Small intestine (tissue), 7 donors: ENCODE measurements at regions not wholly inside any gene's neighbourhood (a gene's known extent, or its start where the extent isn't known, plus 50 kb on each side); places are given as distances from the start of the nearest gene placed in this dataset.
"Not testable (repeated sequence)": the region's sequence is repeated elsewhere in the genome, so short reads cannot be mapped to it uniquely, and the experiment has no call there.

Experiments used
- DNase-seq, 2 donors: peaks; one replicate each; pipeline versions ENCODE4 v3.0.0 to v3.0.0-alpha.2; 2013
- FAIRE-seq: peaks from 2 replicates; lab custom pipeline; 2012; peaks lifted over from hg19 to GRCh38; lab: Jason Lieb, UNC
- H3K27ac ChIP-seq, 3 donors: one replicate each; pipeline ENCODE4 v1.5.1; 2013; ENCODE audit warnings: low read length in 2 of 3, mild to moderate bottlenecking in 2 of 3, control low read depth in 1 of 3, inconsistent platforms in 1 of 3, low read depth in 1 of 3, moderate library complexity in 1 of 3
- H3K27me3 ChIP-seq, 3 donors: one replicate each; pipeline ENCODE4 v1.6.1; 2013; ENCODE audit warnings: low read length in 3 of 3, inconsistent platforms in 1 of 3; ENCODE audit not compliant: control insufficient read depth in 3 of 3, insufficient read depth in 3 of 3
- H3K36me3 ChIP-seq, 3 donors: one replicate each; pipeline ENCODE4 v1.6.1; 2013; ENCODE audit warnings: low read length in 3 of 3, inconsistent platforms in 1 of 3, low read depth in 1 of 3, mild to moderate bottlenecking in 1 of 3, moderate library complexity in 1 of 3; ENCODE audit not compliant: control insufficient read depth in 3 of 3, insufficient read depth in 2 of 3
- H3K4me1 ChIP-seq, 3 donors: one replicate each; pipeline ENCODE4 v1.6.1; 2013; ENCODE audit warnings: low read length in 2 of 3, inconsistent platforms in 1 of 3, low read depth in 1 of 3, mild to moderate bottlenecking in 1 of 3, moderate library complexity in 1 of 3; ENCODE audit not compliant: control insufficient read depth in 3 of 3, insufficient read depth in 2 of 3
- H3K4me3 ChIP-seq, 3 donors: one replicate each; pipeline ENCODE4 v1.5.1; 2013; ENCODE audit warnings: low read length in 3 of 3, control low read depth in 1 of 3, inconsistent platforms in 1 of 3, low read depth in 1 of 3, mild to moderate bottlenecking in 1 of 3, moderate library complexity in 1 of 3
- H3K9me3 ChIP-seq, 2 donors: one replicate each; pipeline ENCODE4 v1.6.1; 2013; ENCODE audit warnings: low read depth in 1 of 2, low read length in 1 of 2; ENCODE audit not compliant: control insufficient read depth in 2 of 2, insufficient read depth in 1 of 2
- WGBS, 3 donors: extraction: QIAGEN DNeasy Blood & Tissue Kit; methylation state at CpG; one replicate each; pipeline ENCODE4 v1.1.7; 2013; 5-methylcytosine and 5-hydroxymethylcytosine counted together
- donor health status: healthy with polysubstance abuse.
- donor health status: control.
- donor health status: control.
- donor health status: Bipolar disorder and iron deficiency.
- donor health status: healthy.

DNA sequence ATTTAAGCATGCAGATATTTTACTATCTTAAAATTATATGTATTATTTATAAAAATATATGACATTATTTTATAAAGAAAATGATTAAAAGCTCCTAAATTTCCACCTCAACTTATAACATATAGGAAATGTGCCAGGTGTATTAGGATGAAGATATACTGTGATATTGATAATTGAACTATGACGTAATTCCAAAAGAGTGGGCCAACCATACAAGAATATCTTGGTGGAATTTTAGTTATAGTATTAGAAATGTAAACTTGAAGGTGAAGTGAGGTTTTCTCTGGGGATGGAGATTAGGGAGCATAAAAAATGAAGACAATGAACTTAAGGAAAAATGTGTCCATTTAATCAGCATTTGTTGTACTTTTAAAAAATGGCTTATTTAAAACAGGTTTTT, 1471.2 kb downstream of the KHDRBS2 start:
- not testable (repeated sequence) for H3K4me3 ChIP-seq, H3K9me3 ChIP-seq, H3K27ac ChIP-seq, FAIRE-seq, H3K27me3 ChIP-seq, H3K36me3 ChIP-seq, H3K4me1 ChIP-seq, DNase-seq
- 90 to 100% (median 90%) methylated on average over 1 of the region's 1 CpG for WGBS, 3 donors

DNA sequence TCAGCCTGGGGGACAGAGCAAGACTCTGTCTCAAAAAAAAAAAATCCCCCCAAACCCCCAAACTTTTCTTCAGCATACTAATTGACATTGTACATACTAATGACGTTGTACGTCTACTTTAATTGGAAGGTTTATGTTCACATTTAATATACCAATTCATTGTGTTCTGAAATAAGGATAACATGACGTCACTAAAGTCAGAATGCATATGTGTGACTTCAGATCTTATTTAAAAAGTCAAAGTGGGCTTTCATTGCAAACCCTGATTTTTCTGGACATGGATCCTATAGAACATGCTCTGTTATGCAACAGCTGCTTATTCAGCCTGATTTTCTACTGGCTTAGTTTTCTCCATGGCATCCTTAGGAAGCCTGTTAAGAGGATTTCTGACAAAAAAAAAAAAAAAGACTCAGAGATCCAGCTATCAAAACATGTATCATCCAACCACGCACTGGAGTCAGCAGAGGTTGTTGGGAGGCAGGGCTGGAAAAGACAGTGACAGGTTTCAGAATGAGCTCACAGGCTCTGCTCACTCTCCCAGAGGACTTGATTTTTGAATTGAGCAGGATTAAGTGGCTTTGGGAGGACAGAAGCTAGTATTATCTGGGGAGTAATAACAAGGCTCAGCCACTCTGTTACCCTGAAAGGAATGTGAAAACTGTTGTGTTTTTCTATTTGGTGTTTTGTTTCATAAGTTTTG, 1472.0 kb downstream of the KHDRBS2 start:
- H3K27me3 ChIP-seq, H3K9me3 ChIP-seq, H3K27ac ChIP-seq, H3K36me3 ChIP-seq, H3K4me1 ChIP-seq, H3K4me3 ChIP-seq, FAIRE-seq, DNase-seq: not testable (repeated sequence)
- 80 to 85% (median 82%) methylated on average over 4 of the region's 4 CpGs for WGBS, 3 donors

DNA sequence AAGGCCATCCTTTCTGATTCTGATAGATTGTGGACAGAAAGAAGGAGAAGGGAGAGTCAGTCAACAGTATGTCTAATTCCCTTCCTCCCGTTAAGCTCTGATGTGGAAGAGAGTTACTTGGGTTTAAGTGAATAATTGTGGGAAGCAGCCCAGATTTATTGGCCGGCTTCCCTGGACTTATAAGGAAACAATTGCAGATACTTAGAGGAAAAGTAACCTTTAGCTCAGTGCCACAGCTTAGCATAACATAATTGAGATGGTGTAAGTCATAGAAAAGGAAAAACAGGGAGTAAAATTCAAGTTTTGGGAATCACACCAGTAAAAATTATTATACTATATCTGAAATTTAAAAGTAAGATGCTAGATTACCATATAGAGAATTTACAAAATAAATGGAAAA, 1475.8 kb downstream of the KHDRBS2 start:
- DNase-seq, H3K4me1 ChIP-seq, H3K36me3 ChIP-seq, FAIRE-seq, H3K27ac ChIP-seq, H3K4me3 ChIP-seq, H3K9me3 ChIP-seq, H3K27me3 ChIP-seq: not testable (repeated sequence)
- 60 to 90% (median 87%) methylated on average over 1 to 2 of the region's 2 CpGs for WGBS, 3 donors

DNA sequence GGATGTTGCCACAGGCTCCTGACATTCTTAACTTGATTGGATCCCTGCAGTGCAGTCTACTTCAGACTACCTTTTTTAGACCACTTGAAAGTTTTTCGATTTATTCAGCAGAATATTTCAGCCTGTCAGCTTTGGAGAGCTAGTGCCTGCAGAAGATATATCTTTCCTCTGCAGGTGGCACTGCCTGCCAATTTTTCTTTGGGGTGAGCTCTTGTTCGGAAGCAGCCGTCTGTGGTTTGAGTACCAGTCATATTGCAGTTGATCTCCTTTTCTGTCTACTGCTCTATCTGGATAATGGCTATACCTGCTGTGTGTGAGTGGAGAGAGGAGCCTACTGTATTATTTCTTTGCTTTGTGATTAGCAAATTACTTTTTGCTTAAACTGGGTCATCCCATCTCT, 1486.9 kb downstream of the KHDRBS2 start:
- not testable (repeated sequence) for H3K36me3 ChIP-seq, FAIRE-seq, H3K27ac ChIP-seq, DNase-seq, H3K4me1 ChIP-seq, H3K9me3 ChIP-seq, H3K27me3 ChIP-seq, H3K4me3 ChIP-seq
- 36 to 53% (median 36%) methylated on average over 3 of the region's 3 CpGs for WGBS, 3 donors

DNA sequence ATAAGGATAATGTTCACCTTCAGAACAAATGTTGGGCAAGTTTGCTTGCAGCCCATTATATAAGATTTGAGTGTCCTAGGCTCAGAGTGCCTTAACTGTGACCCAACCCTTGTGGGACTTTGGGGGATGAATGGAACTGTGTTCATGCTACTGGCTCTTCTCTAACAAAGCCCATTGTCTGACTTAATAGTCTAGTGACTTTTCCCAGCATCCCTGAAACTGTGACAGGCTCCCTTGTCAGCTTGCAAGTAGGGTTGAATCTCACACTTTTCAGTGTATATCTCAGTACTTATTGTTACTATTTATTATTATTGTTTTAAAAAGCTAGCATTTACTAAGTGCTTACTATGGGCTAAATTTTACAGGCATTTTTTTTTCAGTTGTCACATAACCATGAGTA, 1488.2 kb downstream of the KHDRBS2 start:
- not testable (repeated sequence) for H3K4me3 ChIP-seq, H3K4me1 ChIP-seq, H3K27ac ChIP-seq, H3K27me3 ChIP-seq, H3K9me3 ChIP-seq, DNase-seq, H3K36me3 ChIP-seq, FAIRE-seq

DNA sequence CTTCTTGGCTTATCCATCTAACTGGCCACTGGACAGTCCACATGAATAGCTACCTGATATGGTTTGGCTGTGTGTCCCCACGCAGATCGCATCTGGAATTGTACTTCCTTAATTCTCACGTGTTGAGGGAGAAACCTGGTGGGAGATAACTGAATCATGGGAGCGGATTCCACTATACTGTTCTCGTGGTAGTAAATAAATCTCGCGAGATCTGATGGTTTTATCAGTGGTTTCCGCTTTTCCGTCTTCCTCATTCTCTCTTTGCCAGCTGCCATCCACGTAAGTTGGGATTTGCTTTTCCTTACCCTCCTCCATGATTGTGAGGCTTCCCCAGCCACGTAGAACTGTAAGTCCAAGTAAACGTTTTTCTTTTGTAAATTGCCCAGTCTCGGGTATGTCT, 1496.4 kb downstream of the KHDRBS2 start:
- 86 to 94% (median 90%) methylated on average over 13 of the region's 13 CpGs for WGBS, 3 donors
- not testable (repeated sequence) for H3K27ac ChIP-seq, H3K4me1 ChIP-seq, FAIRE-seq, H3K36me3 ChIP-seq, DNase-seq, H3K27me3 ChIP-seq, H3K4me3 ChIP-seq, H3K9me3 ChIP-seq

DNA sequence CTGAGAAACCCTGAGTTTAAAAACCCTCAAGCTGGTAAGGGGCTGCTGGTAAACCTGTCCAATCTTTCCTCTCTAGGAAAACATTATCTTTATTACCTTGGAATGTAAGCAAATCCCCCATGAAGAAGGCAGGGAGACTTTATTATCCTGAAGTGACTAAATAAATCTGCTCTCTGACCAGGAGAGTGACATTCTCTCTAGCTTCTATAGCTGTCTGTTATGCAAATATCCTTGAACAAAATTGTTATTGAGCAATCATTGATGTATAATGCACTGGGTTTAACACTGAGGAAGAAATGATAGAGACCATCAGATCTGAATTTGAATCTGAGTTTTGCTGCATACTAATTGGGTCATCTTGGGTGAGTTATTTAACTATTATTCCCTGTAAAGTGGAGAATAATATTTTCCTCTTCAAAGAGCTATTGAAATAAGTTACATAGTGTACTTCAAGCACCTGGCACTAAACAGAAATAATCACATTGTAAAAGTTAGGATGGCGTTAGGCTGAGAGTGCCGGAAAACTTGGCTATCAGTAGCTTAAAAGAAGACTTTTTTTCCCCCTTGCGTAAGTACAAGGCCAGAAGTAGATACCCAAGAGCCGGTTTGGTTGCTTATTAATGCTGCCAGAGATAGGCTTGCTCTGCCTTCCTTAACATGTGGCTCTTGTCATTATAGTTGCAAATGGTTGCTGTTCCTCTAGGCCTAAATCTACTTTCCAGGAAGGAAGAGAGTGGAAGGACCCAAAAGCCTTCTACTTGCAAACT, 1503.1 kb downstream of the KHDRBS2 start:
- H3K4me1 ChIP-seq, H3K4me3 ChIP-seq, H3K27me3 ChIP-seq, H3K36me3 ChIP-seq, H3K27ac ChIP-seq, H3K9me3 ChIP-seq, FAIRE-seq: not testable (repeated sequence)
- WGBS, 3 donors: 25 to 69% (median 57%) methylated on average over 4 of the region's 4 CpGs
- peak in 1 of 2 donors; percentile 48 for DNase-seq

DNA sequence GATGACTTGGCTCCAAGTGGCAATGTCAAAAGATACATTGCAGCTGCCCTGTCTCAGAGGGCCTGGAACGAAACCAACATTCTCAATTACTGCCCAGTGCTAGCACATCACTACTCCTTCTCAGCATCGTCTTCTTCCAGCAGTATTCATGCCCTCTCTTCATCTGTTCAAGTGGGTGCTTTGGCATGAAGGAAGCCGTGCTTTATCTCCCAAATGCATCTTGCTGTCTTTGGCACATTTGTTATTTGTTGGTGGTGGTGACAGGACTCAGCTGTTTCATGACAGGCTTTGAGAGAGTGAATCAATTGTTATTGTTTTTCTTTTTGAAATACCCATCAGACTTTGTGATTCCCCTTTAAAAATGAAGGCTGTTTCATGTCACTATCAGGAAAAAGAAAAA, 1506.4 kb downstream of the KHDRBS2 start:
- not testable (repeated sequence) for DNase-seq, H3K27ac ChIP-seq, H3K36me3 ChIP-seq, H3K4me3 ChIP-seq, H3K4me1 ChIP-seq, H3K27me3 ChIP-seq, FAIRE-seq, H3K9me3 ChIP-seq
- 57 to 67% (median 64%) methylated on average over 3 of the region's 3 CpGs for WGBS, 3 donors
